ENCODE measurements at regions not wholly inside any gene's neighbourhood (a gene's known extent, or its start where the extent isn't known, plus 50 kb on each side); places are given as distances from the start of the nearest gene placed in this dataset.

GRCh38 chr2:237150186-237150585 lies 64.5 kb downstream of the COPS8 start:
- no peak for DNase-seq

GRCh38 chr2:237150831-237151375 lies 65.2 kb downstream of the COPS8 start:
- no peak for DNase-seq

GRCh38 chr2:237152361-237152760 lies 66.7 kb downstream of the COPS8 start:
- no peak for DNase-seq

GRCh38 chr2:237153181-237153580 lies 67.5 kb downstream of the COPS8 start:
- no peak for DNase-seq

GRCh38 chr2:237154082-237154638 lies 68.5 kb downstream of the COPS8 start:
- DNase-seq, result peak; percentile 32

- DNase-seq, result no peak
Measured at GRCh38 chr2:237154884-237155851, 69.5 kb downstream of the COPS8 start.

GRCh38 chr2:237156031-237156856 lies 70.6 kb downstream of the COPS8 start:
- no peak for DNase-seq

GRCh38 chr2:237156857-237157779 lies 71.4 kb downstream of the COPS8 start:
- DNase-seq, result no peak

- DNase-seq, result no peak
Measured at GRCh38 chr2:237157780-237158102, 72.1 kb downstream of the COPS8 start.

- no peak for DNase-seq
Measured at GRCh38 chr2:237158194-237158593, 72.5 kb downstream of the COPS8 start.

GRCh38 chr2:237159006-237159911 lies 73.6 kb downstream of the COPS8 start:
- peak; percentile 66 for DNase-seq

GRCh38 chr2:237160271-237160919 lies 74.7 kb downstream of the COPS8 start:
- no peak for DNase-seq

- DNase-seq, result no peak
Measured at GRCh38 chr2:237161189-237161588, 75.5 kb downstream of the COPS8 start.

GRCh38 chr2:237162959-237163358 lies 77.3 kb downstream of the COPS8 start:
- no peak for DNase-seq

GRCh38 chr2:237164474-237165042 lies 78.9 kb downstream of the COPS8 start:
- DNase-seq, result no peak

- no peak for DNase-seq
Measured at GRCh38 chr2:237165405-237166276, 80.0 kb downstream of the COPS8 start.

GRCh38 chr2:237167038-237167437 lies 81.3 kb downstream of the COPS8 start:
- no peak for DNase-seq

GRCh38 chr2:237167934-237168333 lies 82.2 kb downstream of the COPS8 start:
- DNase-seq, result no peak

GRCh38 chr2:237170020-237170419 lies 84.3 kb downstream of the COPS8 start:
- DNase-seq, result no peak

Measured in NCI-H2029 treated with DMSO at 0.1 percent for 48 hours (cell line).